C4-2B (cell line): ENCODE measurements at regions not wholly inside any gene's neighbourhood (a gene's known extent, or its start where the extent isn't known, plus 50 kb on each side); places are given as distances from the start of the nearest gene placed in this dataset.

Experiments
- CTCF ChIP-seq: fragments of 450-650 bp; conservative IDR thresholded peaks from 2 replicates; pipeline ENCODE4 v1.5.1; 2017; ENCODE audit warnings: mild to moderate bottlenecking
- ZFX ChIP-seq: fragments of 450-650 bp; IDR thresholded peaks from 2 replicates; pipeline ENCODE4 v1.6.1; 2017

GRCh38 chr4:117434424-117434823, 349.0 kb upstream of the TRAM1L1 start:
- TF ChIP-seq CTCF (no peak), ZFX (no peak)
